ACHN (cell line): ENCODE measurements at regions not wholly inside any gene's neighbourhood (a gene's known extent, or its start where the extent isn't known, plus 50 kb on each side); places are given as distances from the start of the nearest gene placed in this dataset.

Experiments used
- DNase-seq: peaks from one replicate; pipeline ENCODE4 v3.0.0-alpha.2; 2015
- in situ Hi-C: cut with HindIII; loops from 2 replicates; pipeline ENCODE4 v1.10.0; 2017; ENCODE audit warnings: low sequenced_read_pairs, low pct_ligation_motif_present, low pct_unique_long_range_greater_than_20kb

DNA sequence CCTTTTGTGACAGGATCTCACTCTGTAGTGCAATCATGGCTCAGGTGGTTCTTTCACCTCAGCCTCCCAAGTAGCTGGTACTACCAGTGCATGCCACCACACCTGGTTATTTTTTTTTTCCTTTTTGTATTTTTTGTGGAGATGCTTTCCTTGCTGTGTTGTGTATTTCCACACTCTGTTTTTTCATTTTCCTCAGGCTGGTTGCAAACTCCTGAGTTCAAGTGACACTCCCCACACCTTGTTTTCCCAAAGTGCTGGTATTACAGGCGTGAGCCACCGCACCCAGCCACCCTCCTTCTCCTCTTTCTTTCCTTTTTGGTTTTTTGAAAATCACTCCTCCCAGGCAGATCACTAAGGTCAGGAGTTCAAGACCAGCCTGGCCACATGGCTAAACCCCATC is 65.0 kb downstream of the MYCN start:
- no peak for DNase-seq
- in situ Hi-C loops, result no loop called here

DNA sequence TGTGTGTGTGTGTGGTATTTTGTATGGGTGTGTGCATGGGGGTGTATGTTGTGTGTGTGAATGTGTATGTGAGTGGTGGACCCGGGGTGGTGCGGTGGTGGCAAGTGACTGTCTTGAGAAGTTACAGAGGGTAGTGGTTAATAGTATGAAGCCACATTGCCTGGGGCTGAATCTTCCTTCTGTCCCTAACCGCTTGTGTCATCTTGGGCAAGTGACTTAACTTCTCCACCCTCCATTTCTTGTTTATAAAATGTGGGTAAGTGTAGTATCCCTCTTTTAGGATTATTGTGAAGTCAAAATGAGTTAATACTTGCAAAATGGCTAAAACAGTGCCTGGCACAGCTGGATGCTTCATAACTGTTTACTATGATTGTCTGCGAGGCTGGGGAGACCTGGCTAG is 63.5 kb downstream of the MYCN start:
- in situ Hi-C loops, result no loop called here
- no peak for DNase-seq

DNA sequence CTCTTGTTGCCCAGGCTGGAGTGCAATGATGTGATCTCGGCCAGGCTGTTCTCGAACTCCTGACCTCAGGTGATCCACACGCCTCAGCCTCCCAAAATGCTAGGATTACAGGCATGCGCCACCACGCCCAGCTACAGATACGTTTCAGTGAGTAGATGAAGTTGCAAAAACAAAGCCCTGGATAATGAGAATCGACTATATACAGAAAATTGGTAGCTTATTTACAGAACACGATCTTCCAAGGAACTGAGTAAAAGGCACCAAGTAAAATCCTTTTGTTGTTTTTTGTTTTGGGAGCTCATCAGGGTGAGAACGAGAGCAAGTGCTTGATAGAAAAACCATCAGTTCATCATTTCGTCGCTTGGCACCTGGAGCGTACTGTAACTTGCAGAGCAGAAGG is 62.8 kb downstream of the MYCN start:
- in situ Hi-C loops, result no loop called here
- no peak for DNase-seq

DNA sequence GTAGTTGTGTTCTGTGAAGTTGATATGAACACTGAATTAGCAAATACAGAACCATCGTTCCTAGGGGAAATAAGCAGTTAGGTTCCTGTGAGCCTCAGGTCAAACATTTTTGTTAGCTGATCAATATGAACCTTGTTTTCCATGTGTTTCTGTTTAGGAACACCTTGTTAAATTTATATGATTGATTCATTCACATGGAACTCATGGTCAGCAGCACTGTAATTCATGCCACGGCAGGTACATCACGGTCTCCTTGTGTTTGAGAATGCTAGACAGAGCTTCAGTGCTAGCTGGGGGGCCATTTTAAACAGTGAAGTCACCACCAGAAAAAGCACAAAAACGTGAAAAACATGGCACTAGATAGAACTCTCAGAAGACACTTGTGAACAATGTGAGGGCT is 62.2 kb downstream of the MYCN start:
- in situ Hi-C loops, result no loop called here
- no peak for DNase-seq

DNA sequence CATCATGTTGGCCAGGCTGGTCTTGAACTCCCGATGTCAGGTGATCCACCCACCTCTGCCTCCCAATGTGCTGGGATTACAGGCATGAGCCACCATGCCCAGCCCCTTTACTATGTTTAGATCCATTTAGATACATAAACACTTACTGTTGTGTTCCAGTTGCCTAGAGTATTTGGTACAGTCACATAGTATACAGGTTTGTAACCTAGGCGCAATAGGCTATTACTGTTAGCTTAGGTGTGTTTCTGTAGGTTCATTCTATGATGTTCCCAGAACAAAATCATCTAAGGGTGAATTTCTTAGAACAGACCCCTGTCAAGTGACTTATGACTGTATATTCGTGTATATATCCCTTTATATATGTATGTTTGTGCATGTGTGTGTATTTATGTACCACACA is 61.8 kb downstream of the MYCN start:
- DNase-seq, result no peak
- in situ Hi-C loops, result no loop called here

DNA sequence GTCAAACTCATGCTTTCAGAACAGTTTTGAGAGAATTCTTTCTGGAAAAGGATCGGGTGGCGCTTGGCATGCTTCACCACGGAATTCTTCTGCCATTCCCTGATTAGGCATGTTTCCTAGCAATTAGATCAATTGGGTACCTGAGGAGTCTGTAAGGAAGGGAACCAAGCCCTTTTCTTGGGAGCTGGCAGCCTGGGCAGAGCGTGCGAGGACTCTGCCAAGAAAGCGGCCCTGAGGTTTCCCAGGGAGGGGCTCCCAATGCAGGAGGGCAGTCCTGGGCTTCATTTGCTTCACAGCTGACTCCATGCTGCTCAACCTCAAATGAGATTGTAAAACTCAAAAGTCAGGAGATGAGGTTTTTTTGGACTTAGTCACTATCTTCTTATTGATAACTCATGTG is 60.3 kb downstream of the MYCN start:
- DNase-seq, result no peak
- in situ Hi-C loops, result no loop called here

DNA sequence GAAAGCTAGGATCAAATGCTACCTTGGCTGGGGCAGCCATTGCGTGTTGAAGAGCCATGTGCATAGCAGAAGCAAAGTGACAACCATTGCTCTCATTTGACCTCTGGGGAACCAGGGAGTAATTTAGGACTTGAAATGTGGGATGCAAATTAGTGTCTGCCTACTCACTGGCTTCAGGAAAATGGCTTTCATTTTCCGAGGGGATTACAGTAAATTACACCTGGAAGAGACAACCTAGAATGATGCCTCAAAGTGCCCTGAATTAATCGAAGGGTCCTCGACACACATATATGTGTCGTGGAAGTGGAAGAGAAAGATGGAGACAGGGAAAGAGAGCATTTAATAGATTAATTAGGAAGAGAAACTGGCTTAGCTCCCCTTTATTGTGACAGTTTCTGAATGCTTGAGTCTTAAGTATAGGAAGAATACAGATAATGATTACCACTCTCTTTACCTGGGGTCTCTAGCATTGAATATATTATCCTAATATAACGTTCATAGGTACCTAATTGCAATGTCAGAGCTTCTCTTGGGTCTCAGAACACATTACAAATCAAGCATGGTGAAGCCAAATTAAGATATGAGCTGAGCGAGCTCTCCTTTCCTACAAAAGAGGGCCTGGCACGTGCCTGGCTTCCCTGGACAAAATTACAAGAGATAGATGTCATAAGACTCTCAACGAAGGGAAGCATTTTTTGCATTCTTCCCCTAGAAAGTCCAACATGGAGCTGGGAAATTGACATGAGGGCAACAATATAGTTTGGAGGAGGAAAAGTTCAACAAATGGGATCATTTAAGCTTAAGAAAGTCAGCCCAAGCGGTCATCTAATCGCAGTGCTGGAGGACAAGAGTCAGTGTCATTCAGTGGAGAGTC is 59.5 kb downstream of the MYCN start:
- in situ Hi-C loops, result no loop called here
- no peak for DNase-seq

DNA sequence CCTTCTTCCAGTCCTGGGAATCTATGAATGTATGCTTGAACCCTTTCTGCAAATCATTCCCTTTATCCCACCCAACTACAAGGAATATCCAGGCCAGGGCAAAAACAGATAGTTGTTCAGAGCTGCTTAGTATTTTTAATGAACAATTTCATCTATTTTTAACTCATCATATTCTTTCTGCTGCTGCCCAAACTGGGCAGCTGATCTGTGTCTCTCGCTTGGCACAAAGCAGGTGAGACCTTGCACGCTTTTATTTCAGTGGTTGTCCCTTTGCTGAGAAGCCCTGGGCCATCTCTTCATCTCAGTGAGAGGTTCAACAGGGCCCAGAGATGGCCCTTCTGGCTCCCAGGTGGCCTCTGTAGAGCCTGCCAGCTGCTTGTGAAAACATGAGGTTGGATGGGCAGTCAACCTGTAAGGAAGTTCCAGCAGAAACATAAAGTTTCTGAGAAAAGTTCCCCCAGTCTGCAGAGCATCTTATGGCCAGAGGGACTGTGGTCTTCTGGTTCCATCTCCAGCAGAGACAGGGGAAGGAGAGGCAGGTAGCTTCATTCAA is 57.5 kb downstream of the MYCN start:
- no peak for DNase-seq
- in situ Hi-C loops, result no loop called here

DNA sequence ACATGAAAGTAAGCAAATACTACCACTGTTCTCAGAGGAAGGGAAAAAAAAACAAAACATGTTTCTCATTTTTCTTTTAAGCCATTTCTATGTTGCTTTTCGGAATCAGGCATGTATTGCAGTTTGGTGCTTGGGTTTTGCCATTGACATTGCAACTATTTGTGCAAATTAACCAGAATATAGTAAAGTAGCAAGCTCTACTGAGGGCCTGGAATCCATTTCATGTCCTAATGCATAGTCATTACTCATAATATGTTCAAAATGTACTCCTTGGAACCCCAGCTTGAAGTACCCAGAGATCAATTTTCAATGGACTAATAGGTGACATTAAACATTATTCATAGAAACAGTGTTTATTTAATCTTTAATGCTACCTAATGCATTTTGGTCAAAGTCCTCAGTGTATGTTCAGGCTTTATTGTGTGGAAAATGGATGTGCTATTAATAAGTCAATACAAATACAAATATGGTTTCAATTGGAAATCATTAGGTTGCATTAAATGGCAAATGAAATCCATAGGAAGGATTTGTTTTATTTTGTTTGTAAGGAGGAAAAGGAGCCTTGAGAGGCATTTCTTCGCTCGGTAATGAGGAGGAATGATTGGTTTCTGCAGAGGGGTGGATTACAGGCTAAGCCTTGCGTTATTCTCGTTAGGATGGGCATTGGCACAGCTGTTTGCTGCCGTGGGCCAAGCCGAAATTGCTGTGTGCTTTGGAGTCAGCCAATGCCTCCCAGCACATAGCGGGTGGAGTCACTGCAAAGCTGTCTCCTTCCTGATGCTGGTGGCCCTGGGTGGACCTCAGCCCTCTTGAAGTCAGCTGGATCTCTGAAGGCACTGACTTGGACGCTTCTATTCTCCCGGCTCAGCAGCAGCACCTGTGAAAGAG is 56.4 kb downstream of the MYCN start:
- no peak for DNase-seq
- in situ Hi-C loops, result no loop called here
